Left ventricle myocardium inferior (tissue), 1 donor: ENCODE measurements at regions not wholly inside any gene's neighbourhood (a gene's known extent, or its start where the extent isn't known, plus 50 kb on each side); places are given as distances from the start of the nearest gene placed in this dataset.
"Not testable (repeated sequence)": the region's sequence is repeated elsewhere in the genome, so short reads cannot be mapped to it uniquely, and the experiment has no call there.

Source experiments
- DNase-seq: peaks from one replicate; pipeline ENCODE4 v3.0.0-alpha.2; 2020
- H3K27ac ChIP-seq: fragments of 200-600 bp; replicated peaks from 2 replicates; pipeline ENCODE4 v1.8.0; 2021
- H3K27me3 ChIP-seq: fragments of 200-600 bp; 2 replicates; pipeline ENCODE4 v1.8.0; 2021; ENCODE audit warnings: low read depth
- H3K36me3 ChIP-seq: fragments of 200-600 bp; 2 replicates; pipeline ENCODE4 v1.8.0; 2021
- H3K4me1 ChIP-seq: fragments of 200-600 bp; 2 replicates; pipeline ENCODE4 v1.8.0; 2021
- H3K4me3 ChIP-seq: fragments of 200-600 bp; 2 replicates; pipeline ENCODE4 v1.8.0; 2021; ENCODE audit warnings: mild to moderate bottlenecking, moderate library complexity
- H3K9me3 ChIP-seq: fragments of 200-600 bp; replicated peaks from 2 replicates; pipeline ENCODE4 v1.8.0; 2021
- intact Hi-C: fragments of 100-400 bp; cut with micrococcal nuclease; formaldehyde crosslinking; loops from one replicate; pipeline ENCODE4 v1.11.0; 2022
- TF ChIP-seq, protein P1 (sequence below): fragments of 200-600 bp; IDR thresholded peaks from 2 replicates; pipeline ENCODE4 v1.8.0; 2021; ENCODE audit warnings: antibody characterized with exemption, mild to moderate bottlenecking, borderline replicate concordance
- donor health status: DM: no; HTN: yes; CAD: no; lungs with severe emphysema.

DNA sequence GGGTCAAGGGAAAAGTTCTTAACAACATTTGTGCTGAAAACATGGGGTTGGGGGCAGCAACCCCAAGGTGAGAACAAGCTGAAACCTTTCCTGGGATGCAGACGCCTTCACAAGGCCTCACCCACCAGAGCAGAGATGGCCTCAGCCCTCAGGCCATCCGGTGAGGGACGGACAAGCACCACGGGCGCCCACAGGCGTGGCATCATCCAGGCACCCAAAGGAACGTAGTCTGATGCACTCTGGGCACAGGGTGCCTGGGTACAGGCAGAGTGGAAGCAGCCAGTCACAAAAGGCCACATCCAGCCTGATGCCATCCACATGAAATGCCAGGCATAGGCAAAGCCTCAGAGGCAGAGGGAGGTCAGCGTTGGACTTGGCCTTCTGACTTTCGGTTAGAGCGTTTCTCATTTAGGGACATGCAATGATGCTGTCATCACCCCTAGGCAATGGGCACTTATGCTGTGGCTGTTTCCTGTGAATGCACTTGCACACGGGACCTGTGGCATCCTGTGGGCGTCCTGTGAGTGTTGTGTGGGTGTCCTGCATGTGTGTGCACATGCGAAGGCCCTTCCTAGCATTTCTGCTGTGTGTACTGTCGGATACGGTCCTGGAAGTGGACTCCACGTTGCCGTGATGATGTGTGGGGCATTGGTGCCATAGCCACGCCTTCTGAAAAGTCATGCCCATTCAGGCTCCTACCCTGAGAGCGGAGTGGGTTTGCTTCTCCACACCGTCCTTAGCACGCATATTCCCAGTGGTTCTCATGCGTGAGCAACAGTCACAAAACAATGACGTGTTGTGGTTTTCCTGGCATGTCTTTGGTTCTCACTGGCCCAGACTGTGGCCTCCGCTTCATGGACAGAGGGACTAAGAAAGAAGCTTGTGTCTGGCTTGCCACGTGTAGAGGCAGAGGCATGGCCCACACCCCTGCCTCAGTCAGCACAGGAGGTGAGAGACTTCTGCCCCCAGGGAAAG is 52.7 kb upstream of the ZNF469 start:
- Histone ChIP-seq H3K27me3 (no peaks in the 10 kb centered on the region), H3K4me3 (no peak overlapping the region), H3K36me3 (no peaks in the 10 kb centered on the region), H3K9me3 (no peaks in the 10 kb centered on the region), H3K27ac (no peak overlapping the region), H3K4me1 (no peaks in the 10 kb centered on the region)
- intact Hi-C loops, result no loop called here
- DNase-seq, result no peak
- TF ChIP-seq, protein P1, sequence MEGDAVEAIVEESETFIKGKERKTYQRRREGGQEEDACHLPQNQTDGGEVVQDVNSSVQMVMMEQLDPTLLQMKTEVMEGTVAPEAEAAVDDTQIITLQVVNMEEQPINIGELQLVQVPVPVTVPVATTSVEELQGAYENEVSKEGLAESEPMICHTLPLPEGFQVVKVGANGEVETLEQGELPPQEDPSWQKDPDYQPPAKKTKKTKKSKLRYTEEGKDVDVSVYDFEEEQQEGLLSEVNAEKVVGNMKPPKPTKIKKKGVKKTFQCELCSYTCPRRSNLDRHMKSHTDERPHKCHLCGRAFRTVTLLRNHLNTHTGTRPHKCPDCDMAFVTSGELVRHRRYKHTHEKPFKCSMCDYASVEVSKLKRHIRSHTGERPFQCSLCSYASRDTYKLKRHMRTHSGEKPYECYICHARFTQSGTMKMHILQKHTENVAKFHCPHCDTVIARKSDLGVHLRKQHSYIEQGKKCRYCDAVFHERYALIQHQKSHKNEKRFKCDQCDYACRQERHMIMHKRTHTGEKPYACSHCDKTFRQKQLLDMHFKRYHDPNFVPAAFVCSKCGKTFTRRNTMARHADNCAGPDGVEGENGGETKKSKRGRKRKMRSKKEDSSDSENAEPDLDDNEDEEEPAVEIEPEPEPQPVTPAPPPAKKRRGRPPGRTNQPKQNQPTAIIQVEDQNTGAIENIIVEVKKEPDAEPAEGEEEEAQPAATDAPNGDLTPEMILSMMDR, result no peak

- Histone ChIP-seq H3K36me3 (no peaks in the 10 kb centered on the region), H3K4me3 (no peak overlapping the region), H3K4me1 (no peaks in the 10 kb centered on the region), H3K9me3 (no peaks in the 10 kb centered on the region), H3K27me3 (no peaks in the 10 kb centered on the region), H3K27ac (no peak overlapping the region)
- DNase-seq, result no peak
- intact Hi-C loops, result no loop called here
- TF ChIP-seq, protein P1, result no peak
Measured at GRCh38 chr16:88330971-88331890, 51.5 kb upstream of the ZNF469 start.

GRCh38 chr16:88331989-88332920 is 50.5 kb upstream of the ZNF469 start:
- Histone ChIP-seq H3K4me3 (no peak overlapping the region), H3K9me3 (no peaks in the 10 kb centered on the region), H3K4me1 (no peaks in the 10 kb centered on the region), H3K27me3 (no peaks in the 10 kb centered on the region), H3K27ac (no peak overlapping the region), H3K36me3 (no peaks in the 10 kb centered on the region)
- no peak for DNase-seq
- TF ChIP-seq, protein P1, result no peak
- intact Hi-C loops, result no loop called here

GRCh38 chr16:88332921-88333825 is 49.6 kb upstream of the ZNF469 start:
- H3K27ac ChIP-seq, H3K4me1 ChIP-seq, H3K36me3 ChIP-seq, H3K9me3 ChIP-seq, DNase-seq, intact Hi-C loops, H3K27me3 ChIP-seq, H3K4me3 ChIP-seq: not testable (repeated sequence)
